ENCODE measurements at regions not wholly inside any gene's neighbourhood (a gene's known extent, or its start where the extent isn't known, plus 50 kb on each side); places are given as distances from the start of the nearest gene placed in this dataset.

- Mint-ChIP-seq H3K4me1 (ENCODE audit: low read depth) (no peaks in the 10 kb centered on the region), H3K27ac (no peak overlapping the region), H3K36me3 (ENCODE audit: low read depth) (peaks cover 5% of the 10 kb centered on the region; the same call in 1 of the 2 replicates), H3K27me3 (ENCODE audit: insufficient read depth) (no peaks in the 10 kb centered on the region), H3K4me3 (no peak overlapping the region), H3K9me3 (peaks cover 38% of the 10 kb centered on the region)
- DNase-seq, result no peak
- TF ChIP-seq CTCF (IDR thresholded peaks at IDR 0.05), result no peak
Measured at GRCh38 chr12:126570566-126570965, 1505.3 kb downstream of the AACS start.

- Mint-ChIP-seq H3K9me3 (peaks cover 42% of the 10 kb centered on the region), H3K4me1 (ENCODE audit: low read depth) (no peaks in the 10 kb centered on the region), H3K4me3 (no peak overlapping the region), H3K27me3 (ENCODE audit: insufficient read depth) (no peaks in the 10 kb centered on the region), H3K36me3 (ENCODE audit: low read depth) (peaks cover 7% of the 10 kb centered on the region; the same call in 1 of the 2 replicates), H3K27ac (no peak overlapping the region)
- TF ChIP-seq CTCF (IDR thresholded peaks at IDR 0.05), result no peak
- no peak for DNase-seq
Measured at GRCh38 chr12:126572170-126572569, 1506.9 kb downstream of the AACS start.

GRCh38 chr12:126581655-126582054 lies 1516.4 kb downstream of the AACS start:
- no peak for DNase-seq

GRCh38 chr12:126582231-126582630 lies 1517.0 kb downstream of the AACS start:
- Mint-ChIP-seq H3K27ac (no peak overlapping the region), H3K9me3 (peaks cover 20% of the 10 kb centered on the region), H3K4me1 (ENCODE audit: low read depth) (no peaks in the 10 kb centered on the region), H3K27me3 (ENCODE audit: insufficient read depth) (no peaks in the 10 kb centered on the region), H3K36me3 (ENCODE audit: low read depth) (peaks cover 1% of the 10 kb centered on the region; the same call in 1 of the 2 replicates), H3K4me3 (no peak overlapping the region)
- no peak for TF ChIP-seq CTCF (IDR thresholded peaks at IDR 0.05)
- no peak for DNase-seq

More at GRCh38 chr12:126581655-126582054, 1516.4 kb downstream of the AACS start:
- no peak for TF ChIP-seq CTCF (IDR thresholded peaks at IDR 0.05)
- Mint-ChIP-seq H3K27ac (no peak overlapping the region), H3K9me3 (peaks cover 22% of the 10 kb centered on the region), H3K36me3 (ENCODE audit: low read depth) (peaks cover 4% of the 10 kb centered on the region; the same call in 1 of the 2 replicates), H3K27me3 (ENCODE audit: insufficient read depth) (no peaks in the 10 kb centered on the region), H3K4me3 (no peak overlapping the region), H3K4me1 (ENCODE audit: low read depth) (no peaks in the 10 kb centered on the region)

GRCh38 chr12:126588586-126589249 lies 1523.5 kb downstream of the AACS start:
- Mint-ChIP-seq H3K36me3 (ENCODE audit: low read depth) (no peaks in the 10 kb centered on the region), H3K4me1 (ENCODE audit: low read depth) (no peaks in the 10 kb centered on the region), H3K4me3 (no peak overlapping the region), H3K9me3 (peaks cover 40% of the 10 kb centered on the region), H3K27me3 (ENCODE audit: insufficient read depth) (no peaks in the 10 kb centered on the region), H3K27ac (no peak overlapping the region)
- no peak for DNase-seq
- TF ChIP-seq CTCF (IDR thresholded peaks at IDR 0.05), result no peak
